OCI-LY7 (cell line): ENCODE measurements at regions not wholly inside any gene's neighbourhood (a gene's known extent, or its start where the extent isn't known, plus 50 kb on each side); places are given as distances from the start of the nearest gene placed in this dataset.

ENCODE experiments used
- CTCF ChIP-seq: fragments of 200-600 bp; sonication (generic); conservative IDR thresholded peaks from 2 replicates; pipeline ENCODE4 v1.5.1; 2014; ENCODE audit warnings: mild to moderate bottlenecking, antibody characterized with exemption, low read length, moderate library complexity, mixed read lengths
- EZH2phosphoT487 ChIP-seq: fragments of 200-600 bp; sonication (generic); IDR thresholded peaks from 2 replicates; pipeline ENCODE4 v1.6.1; 2018; ENCODE audit warnings: low read depth, borderline replicate concordance, mild to moderate bottlenecking, mixed run types, antibody characterized with exemption, low read length, moderate library complexity, mixed read lengths

GRCh38 chr12:42871816-42872215, 282.3 kb upstream of the PRICKLE1 start:
- no peak for TF ChIP-seq CTCF
- no peak for TF ChIP-seq EZH2phosphoT487
